ENCODE measurements at regions not wholly inside any gene's neighbourhood (a gene's known extent, or its start where the extent isn't known, plus 50 kb on each side); places are given as distances from the start of the nearest gene placed in this dataset.

GRCh38 chr7:68671671-68672070 lies 926.6 kb upstream of the AUTS2 start:
- TF ChIP-seq CTCF (conservative IDR thresholded peaks at IDR 0.05; ENCODE audit: low read depth, low read length) (no peak), POLR2A (IDR thresholded peaks at IDR 0.05; ENCODE audit: low read depth, low read length) (no peak), ELK1 (IDR thresholded peaks at IDR 0.05; ENCODE audit: borderline replicate concordance, low read depth, low read length) (no peak), SMC3 (IDR thresholded peaks at IDR 0.05; ENCODE audit: low read depth, low read length) (no peak), MAFK (IDR thresholded peaks at IDR 0.05; ENCODE audit: low read depth, low read length) (no peak), MXI1 (IDR thresholded peaks at IDR 0.05; ENCODE audit: borderline replicate concordance, low read depth, low read length) (no peak), USF2 (IDR thresholded peaks at IDR 0.05; ENCODE audit: low read depth, low read length) (no peak), CHD1 (IDR thresholded peaks at IDR 0.05; ENCODE audit: low read depth, low read length) (no peak), FOS (IDR thresholded peaks at IDR 0.05; ENCODE audit: low read depth, low read length) (no peak), RFX5 (IDR thresholded peaks at IDR 0.05; ENCODE audit: low read depth, low read length) (no peak)

Measured in IMR-90 (cell line).